RWPE2 (cell line): ENCODE measurements at regions not wholly inside any gene's neighbourhood (a gene's known extent, or its start where the extent isn't known, plus 50 kb on each side); places are given as distances from the start of the nearest gene placed in this dataset.
A peak's percentile ranks its signal among the peaks of the same experiment; 100 is the strongest.
"Not testable (repeated sequence)": the region's sequence is repeated elsewhere in the genome, so short reads cannot be mapped to it uniquely, and the experiment has no call there.

Experiments used
- ATAC-seq: fragments of 200-7000 bp; cut with Tn5 transposase; 3 replicates; pipeline ENCODE4 v1.9.1; 2021; ENCODE audit warnings: low read depth
- DNase-seq: peaks from one replicate; pipeline ENCODE4 v3.0.0-alpha.2; 2020; ENCODE audit warnings: low spot score
- H3K27ac ChIP-seq: fragments of 450-650 bp; 2 replicates; pipeline ENCODE4 v1.5.1; 2017; ENCODE audit warnings: mild to moderate bottlenecking; ENCODE audit not compliant: poor library complexity, severe bottlenecking
- H3K27me3 ChIP-seq: fragments of 250-450 bp; sonication (Bioruptor Pico); 2 replicates; pipeline ENCODE4 v1.5.1; 2021; ENCODE audit warnings: mild to moderate bottlenecking, moderate library complexity; ENCODE audit not compliant: insufficient read depth, poor library complexity, severe bottlenecking
- H3K36me3 ChIP-seq: fragments of 250-450 bp; sonication (Bioruptor Pico); 2 replicates; pipeline ENCODE4 v1.5.1; 2020; ENCODE audit warnings: low read depth, mild to moderate bottlenecking, moderate library complexity
- H3K4me1 ChIP-seq: fragments of 250-450 bp; sonication (Bioruptor Pico); 2 replicates; pipeline ENCODE4 v1.5.1; 2021; ENCODE audit warnings: mild to moderate bottlenecking, moderate library complexity; ENCODE audit not compliant: insufficient read depth, poor library complexity, severe bottlenecking
- H3K4me3 ChIP-seq: fragments of 250-450 bp; sonication (Bioruptor Pico); 2 replicates; pipeline ENCODE4 v1.5.1; 2021; ENCODE audit warnings: mild to moderate bottlenecking, moderate library complexity; ENCODE audit not compliant: severe bottlenecking
- H3K9me3 ChIP-seq: fragments of 250-450 bp; sonication (Bioruptor Pico); 2 replicates; pipeline ENCODE4 v1.5.1; 2021; ENCODE audit warnings: mild to moderate bottlenecking, moderate library complexity; ENCODE audit not compliant: severe bottlenecking
- TF ChIP-seq, protein P1 (sequence below): fragments of 450-650 bp; IDR thresholded peaks from one replicate; pipeline ENCODE4 v1.5.1; 2017; ENCODE audit warnings: mild to moderate bottlenecking, moderate library complexity; ENCODE audit not compliant: poor library complexity, severe bottlenecking

DNA sequence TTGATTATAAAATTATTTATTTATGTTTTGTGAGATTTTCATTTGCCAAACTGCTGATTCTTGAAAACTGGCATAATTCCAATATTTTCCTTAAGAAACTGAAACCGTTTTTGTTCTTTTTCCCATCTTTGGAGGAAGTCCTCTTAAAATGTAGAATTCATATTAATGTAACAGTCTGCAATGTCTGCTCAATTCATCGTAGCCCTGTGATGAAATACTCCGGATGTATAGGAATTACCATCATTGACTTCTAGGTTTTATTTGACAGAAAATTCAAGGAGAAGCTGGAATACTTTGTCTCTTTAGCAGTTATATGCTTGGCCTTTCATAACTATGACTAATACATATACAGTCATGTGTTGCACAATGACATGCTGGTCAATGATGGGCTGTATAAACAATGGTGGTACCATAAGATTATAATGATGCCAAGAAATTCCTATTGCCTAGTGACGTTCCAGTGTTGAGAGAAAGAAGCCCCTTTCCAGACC is 185.0 kb upstream of the GPRIN3 start:
- Histone ChIP-seq H3K4me3 (no peak overlapping the region), H3K27me3 (no peaks in the 10 kb centered on the region), H3K9me3 (no peaks in the 10 kb centered on the region), H3K27ac (peak overlapping the region; percentile 58), H3K4me1 (peaks cover 21% of the 10 kb centered on the region), H3K36me3 (no peaks in the 10 kb centered on the region)
- DNase-seq (no peak), ATAC-seq (peak; percentile 94)
- TF ChIP-seq, protein P1, sequence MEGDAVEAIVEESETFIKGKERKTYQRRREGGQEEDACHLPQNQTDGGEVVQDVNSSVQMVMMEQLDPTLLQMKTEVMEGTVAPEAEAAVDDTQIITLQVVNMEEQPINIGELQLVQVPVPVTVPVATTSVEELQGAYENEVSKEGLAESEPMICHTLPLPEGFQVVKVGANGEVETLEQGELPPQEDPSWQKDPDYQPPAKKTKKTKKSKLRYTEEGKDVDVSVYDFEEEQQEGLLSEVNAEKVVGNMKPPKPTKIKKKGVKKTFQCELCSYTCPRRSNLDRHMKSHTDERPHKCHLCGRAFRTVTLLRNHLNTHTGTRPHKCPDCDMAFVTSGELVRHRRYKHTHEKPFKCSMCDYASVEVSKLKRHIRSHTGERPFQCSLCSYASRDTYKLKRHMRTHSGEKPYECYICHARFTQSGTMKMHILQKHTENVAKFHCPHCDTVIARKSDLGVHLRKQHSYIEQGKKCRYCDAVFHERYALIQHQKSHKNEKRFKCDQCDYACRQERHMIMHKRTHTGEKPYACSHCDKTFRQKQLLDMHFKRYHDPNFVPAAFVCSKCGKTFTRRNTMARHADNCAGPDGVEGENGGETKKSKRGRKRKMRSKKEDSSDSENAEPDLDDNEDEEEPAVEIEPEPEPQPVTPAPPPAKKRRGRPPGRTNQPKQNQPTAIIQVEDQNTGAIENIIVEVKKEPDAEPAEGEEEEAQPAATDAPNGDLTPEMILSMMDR: no peak

DNA sequence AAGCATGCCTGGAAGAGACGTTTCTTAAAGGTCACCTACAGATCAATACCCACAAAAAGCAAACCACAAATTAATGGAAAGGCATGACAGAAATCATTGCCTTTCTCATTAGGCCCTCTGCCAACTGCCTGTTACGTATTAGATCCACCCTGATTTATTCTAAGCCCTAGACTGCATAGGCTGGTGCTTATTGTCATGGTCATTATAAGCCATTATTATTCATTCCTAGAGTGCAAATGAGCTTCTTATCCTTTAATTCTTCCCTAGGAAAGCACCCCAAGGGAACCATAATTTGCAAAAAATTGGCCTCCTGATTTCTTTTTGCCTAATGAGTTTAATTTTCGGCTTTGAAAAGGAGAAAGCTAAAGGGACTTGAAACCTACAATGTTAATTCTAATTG is 184.2 kb upstream of the GPRIN3 start:
- Histone ChIP-seq H3K36me3 (no peaks in the 10 kb centered on the region), H3K27me3 (no peaks in the 10 kb centered on the region), H3K4me1 (peaks cover 12% of the 10 kb centered on the region), H3K27ac (peak overlapping the region; percentile 58), H3K4me3 (no peak overlapping the region), H3K9me3 (no peaks in the 10 kb centered on the region)
- no peak for DNase-seq
- TF ChIP-seq, protein P1: no peak
- no peak for ATAC-seq

DNA sequence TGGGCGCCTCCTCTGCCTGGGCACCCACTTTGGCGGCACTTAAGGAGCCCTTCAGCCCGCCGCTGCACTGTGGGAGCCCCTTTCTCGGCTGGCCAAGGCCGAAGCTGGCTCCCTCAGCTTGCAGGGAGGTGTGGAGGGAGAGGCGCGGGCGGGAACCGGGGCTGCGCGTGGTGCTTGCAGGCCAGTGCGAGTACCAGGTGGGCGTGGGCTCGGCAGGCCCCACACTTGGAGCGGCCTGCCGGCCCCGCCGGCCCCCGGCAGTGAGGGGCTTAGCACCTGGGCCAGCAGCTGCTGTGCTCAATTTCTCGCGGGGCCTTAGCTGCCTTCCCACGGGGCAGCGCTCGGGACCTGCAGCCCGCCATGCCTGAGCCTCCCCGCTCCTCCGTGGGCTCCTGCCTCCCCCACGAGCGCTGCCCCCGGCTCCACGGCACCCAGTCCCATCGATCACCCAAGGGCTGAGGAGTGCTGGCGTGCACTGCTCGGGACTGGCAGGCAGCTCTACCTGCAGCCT is 182.4 kb upstream of the GPRIN3 start:
- H3K36me3 ChIP-seq, ATAC-seq, H3K9me3 ChIP-seq, H3K27me3 ChIP-seq, H3K4me3 ChIP-seq, H3K4me1 ChIP-seq, H3K27ac ChIP-seq: not testable (repeated sequence)
- DNase-seq: peak; percentile 37

DNA sequence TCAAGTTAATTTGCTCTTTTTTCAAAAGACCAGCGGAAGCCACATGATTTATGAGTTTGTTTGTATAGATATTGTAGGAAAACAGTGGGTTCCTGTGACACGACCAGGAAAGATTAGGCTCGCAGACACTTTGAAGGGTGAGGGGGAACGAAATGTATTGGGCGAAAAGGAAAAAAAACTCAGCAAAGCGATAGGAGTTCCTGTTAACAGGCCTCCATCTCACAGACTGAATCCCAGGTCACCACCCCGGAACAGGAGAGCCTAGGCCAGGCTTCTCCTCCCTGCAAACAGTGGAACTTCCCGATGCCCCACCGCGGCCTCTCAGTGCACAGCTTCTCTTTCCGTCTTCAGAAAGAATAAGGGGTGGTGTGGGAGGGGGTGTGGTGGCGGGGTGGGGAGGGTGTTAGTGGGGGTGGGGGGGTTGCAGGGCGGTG is 181.8 kb upstream of the GPRIN3 start:
- DNase-seq (no peak), ATAC-seq (no peak)
- TF ChIP-seq, protein P1: no peak
- Histone ChIP-seq H3K36me3 (no peaks in the 10 kb centered on the region), H3K4me3 (no peak overlapping the region), H3K27me3 (no peaks in the 10 kb centered on the region), H3K4me1 (peaks cover 9% of the 10 kb centered on the region), H3K9me3 (no peaks in the 10 kb centered on the region), H3K27ac (no peak overlapping the region)

DNA sequence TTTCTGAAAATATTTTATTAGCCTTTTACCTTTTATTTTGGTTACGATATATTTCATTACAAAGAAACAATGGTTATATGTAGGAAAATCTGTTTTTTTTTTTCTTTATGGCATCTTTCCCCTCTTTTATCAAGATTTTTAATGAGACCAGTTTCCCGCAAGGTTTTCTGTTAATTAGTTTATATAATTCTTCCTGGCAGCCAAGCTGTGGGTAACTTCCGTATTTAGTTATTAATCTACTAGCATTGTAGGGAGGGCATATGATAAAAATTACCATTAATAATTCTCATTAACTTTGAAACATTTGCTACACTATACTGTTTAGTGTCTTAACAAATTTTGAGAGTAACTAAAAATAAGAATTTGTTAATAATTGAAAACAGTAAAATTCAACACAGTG is 181.1 kb upstream of the GPRIN3 start:
- Histone ChIP-seq H3K27me3 (no peaks in the 10 kb centered on the region), H3K4me1 (peaks cover 9% of the 10 kb centered on the region), H3K27ac (no peak overlapping the region), H3K36me3 (no peaks in the 10 kb centered on the region), H3K4me3 (no peak overlapping the region), H3K9me3 (no peaks in the 10 kb centered on the region)
- no peak for DNase-seq
- ATAC-seq: no peak
- TF ChIP-seq, protein P1: no peak
